H1 (cell line): ENCODE measurements at regions not wholly inside any gene's neighbourhood (a gene's known extent, or its start where the extent isn't known, plus 50 kb on each side); places are given as distances from the start of the nearest gene placed in this dataset.

Experiments used
- CTCF ChIA-PET: fragments of 300-600 bp; sonication (Branson Sonifier 250); formaldehyde crosslinking; loops from one replicate; lab custom pipeline; 2021; ENCODE audit not compliant: partially characterized antibody; lab: Charles Lee
- POLR2A ChIA-PET: fragments of 300-600 bp; sonication (Branson Sonifier 250); formaldehyde crosslinking; loops from one replicate; lab custom pipeline; 2021; ENCODE audit warnings: inconsistent platforms; ENCODE audit not compliant: partially characterized antibody; lab: Charles Lee
- DNase-seq, 2 experiments: peaks; one replicate each; pipeline versions ENCODE4 v3.0.0 to v3.0.0-alpha.2; 2010 to 2022; ENCODE audit warnings: low spot score in 2 of 2, low read depth in 1 of 2, mixed read lengths in 1 of 2
- FAIRE-seq: peaks from 2 replicates; lab custom pipeline; 2011; peaks lifted over from hg19 to GRCh38; lab: Jason Lieb, UNC
- H2AFZ ChIP-seq: 2 replicates; pipeline ENCODE4 v1.8.1; 2012; ENCODE audit warnings: low read length, inconsistent platforms
- H2AK5ac ChIP-seq: 2 replicates; pipeline ENCODE4 v1.6.1; 2013; ENCODE audit warnings: low read depth, low read length
- H2BK120ac ChIP-seq: replicated peaks from 2 replicates; pipeline ENCODE3; 2013; ENCODE audit warnings: low read depth, low read length, inconsistent platforms
- H2BK12ac ChIP-seq: 2 replicates; pipeline ENCODE4 v1.6.1; 2013; ENCODE audit warnings: low read depth, low read length
- H2BK15ac ChIP-seq: 2 replicates; pipeline ENCODE4 v1.6.1; 2013; ENCODE audit warnings: low read length
- H2BK20ac ChIP-seq: 2 replicates; pipeline ENCODE4 v1.6.1; 2013; ENCODE audit warnings: low read length
- H2BK5ac ChIP-seq: 2 replicates; pipeline ENCODE4 v1.6.1; 2013; ENCODE audit warnings: low read depth, low read length
- H3K14ac ChIP-seq: 2 replicates; pipeline ENCODE4 v1.6.1; 2013; ENCODE audit warnings: inconsistent platforms; ENCODE audit not compliant: insufficient read length
- H3K18ac ChIP-seq: 2 replicates; pipeline ENCODE4 v1.6.1; 2013; ENCODE audit warnings: low read length; ENCODE audit errors: extremely low read depth
- H3K23ac ChIP-seq: 2 replicates; pipeline ENCODE4 v1.6.1; 2013; ENCODE audit warnings: inconsistent platforms; ENCODE audit not compliant: insufficient read length
- H3K23me2 ChIP-seq: 2 replicates; pipeline ENCODE4 v1.6.1; 2013; ENCODE audit warnings: low read depth, low read length
- H3K27ac ChIP-seq: 2 replicates; pipeline ENCODE4 v1.6.1; 2011; ENCODE audit warnings: low read depth, low read length, inconsistent platforms
- H3K27me3 ChIP-seq, 4 experiments: replicated peaks in 1 of 4; 1 replicate in 1 of 4; 2 replicates in 3 of 4; pipeline versions ENCODE4 v1.6.1 to v1.8.1; 2011 to 2013; ENCODE audit warnings: low read length in 3 of 4, mild to moderate bottlenecking in 3 of 4, inconsistent platforms in 2 of 4, mixed read lengths in 2 of 4, moderate library complexity in 1 of 4; ENCODE audit not compliant: control insufficient read depth in 3 of 4, insufficient read depth in 3 of 4; ENCODE audit errors: extremely low read depth in 1 of 4
- H3K36me3 ChIP-seq, 4 experiments: 2 replicates each; pipeline versions ENCODE4 v1.6.1 to v1.8.1; 2011 to 2013; ENCODE audit warnings: mild to moderate bottlenecking in 4 of 4, low read length in 3 of 4, moderate library complexity in 2 of 4, control low read depth in 1 of 4, inconsistent platforms in 1 of 4; ENCODE audit not compliant: insufficient read depth in 4 of 4, control insufficient read depth in 2 of 4
- H3K4ac ChIP-seq: replicated peaks from 2 replicates; pipeline ENCODE3; 2013; ENCODE audit warnings: low read length, low read depth, mixed read lengths, inconsistent platforms; ENCODE audit not compliant: insufficient read length
- H3K4me1 ChIP-seq, 4 experiments: replicated peaks in 1 of 4; 1 replicate in 1 of 4; 2 replicates in 3 of 4; pipeline versions ENCODE4 v1.6.1 to v1.8.1; 2011 to 2013; ENCODE audit warnings: low read length in 3 of 4, inconsistent platforms in 2 of 4, mixed read lengths in 1 of 4; ENCODE audit not compliant: insufficient read depth in 4 of 4, control insufficient read depth in 3 of 4
- H3K4me2 ChIP-seq, 2 experiments: 2 replicates each; pipeline versions ENCODE4 v1.6.1 to v1.8.1; 2011 to 2013; ENCODE audit warnings: low read depth in 2 of 2, low read length in 2 of 2, control low read depth in 1 of 2, inconsistent platforms in 1 of 2, mild to moderate bottlenecking in 1 of 2; ENCODE audit not compliant: insufficient read depth in 1 of 2
- H3K4me3 ChIP-seq, 4 experiments: fragments of 200-600, 300-600 bp in 1 of 4; sonication (generic), shearing (Covaris generic), sonication (Bioruptor Twin) in 1 of 4; 2 replicates each; pipeline versions ENCODE4 v1.5.1 to v1.8.1; 2011 to 2016; ENCODE audit warnings: low read length in 4 of 4, low read depth in 3 of 4, control low read depth in 2 of 4, inconsistent platforms in 2 of 4, mild to moderate bottlenecking in 2 of 4, mixed read lengths in 1 of 4, moderate library complexity in 1 of 4; ENCODE audit not compliant: insufficient read depth in 2 of 4; ENCODE audit errors: extremely low read depth in 1 of 4
- H3K56ac ChIP-seq: replicated peaks from 2 replicates; pipeline ENCODE3; 2013; ENCODE audit warnings: low read depth, mild to moderate bottlenecking, mixed read lengths, low read length, inconsistent platforms; ENCODE audit not compliant: insufficient read length
- H3K79me1 ChIP-seq: 2 replicates; pipeline ENCODE4 v1.6.1; 2013; ENCODE audit warnings: low read depth, low read length, control low read depth
- H3K79me2 ChIP-seq, 2 experiments: 2 replicates each; pipeline versions ENCODE4 v1.6.1 to v1.8.1; 2012 to 2013; ENCODE audit warnings: low read length in 2 of 2, mild to moderate bottlenecking in 2 of 2, inconsistent platforms in 1 of 2; ENCODE audit not compliant: insufficient read depth in 2 of 2, control insufficient read depth in 1 of 2
- H3K9ac ChIP-seq, 4 experiments: replicated peaks in 1 of 4; 1 replicate in 1 of 4; 2 replicates in 3 of 4; pipeline versions ENCODE4 v1.6.1 to v1.8.1; 2011 to 2013; ENCODE audit warnings: low read depth in 3 of 4, low read length in 3 of 4, control low read depth in 2 of 4, mild to moderate bottlenecking in 2 of 4, moderate library complexity in 2 of 4, inconsistent platforms in 1 of 4; ENCODE audit errors: extremely low read depth in 1 of 4
- H3K9me3 ChIP-seq, 2 experiments: 2 replicates each; pipeline versions ENCODE4 v1.6.1 to v1.8.1; 2012 to 2013; ENCODE audit warnings: mild to moderate bottlenecking in 2 of 2, moderate library complexity in 2 of 2, control low read depth in 1 of 2, inconsistent platforms in 1 of 2, low read depth in 1 of 2, low read length in 1 of 2, mixed read lengths in 1 of 2; ENCODE audit not compliant: insufficient read depth in 2 of 2
- H4K20me1 ChIP-seq, 2 experiments: replicated peaks in 1 of 2; 2 replicates each; pipeline versions ENCODE3 to v1.8.1; 2011 to 2013; ENCODE audit warnings: inconsistent platforms in 2 of 2, low read length in 2 of 2, mild to moderate bottlenecking in 1 of 2; ENCODE audit not compliant: insufficient read depth in 2 of 2, control insufficient read depth in 1 of 2
- H4K5ac ChIP-seq: 2 replicates; pipeline ENCODE4 v1.6.1; 2013; ENCODE audit warnings: low read length, low read depth, mixed read lengths, inconsistent platforms; ENCODE audit not compliant: insufficient read length
- H4K8ac ChIP-seq: 2 replicates; pipeline ENCODE4 v1.8.0; 2013; ENCODE audit warnings: mild to moderate bottlenecking, moderate library complexity, low read length, inconsistent platforms; ENCODE audit not compliant: insufficient read depth; ENCODE audit errors: extremely low read depth
- H4K91ac ChIP-seq: replicated peaks from 2 replicates; pipeline ENCODE3; 2013; ENCODE audit warnings: low read length, mixed read lengths, inconsistent platforms; ENCODE audit not compliant: insufficient read length
- ATF2 ChIP-seq: IDR thresholded peaks from 2 replicates; pipeline ENCODE4 v1.6.1; 2012; ENCODE audit warnings: low read length, inconsistent platforms
- BACH1 ChIP-seq: IDR thresholded peaks from 2 replicates; pipeline ENCODE4 v1.6.1; 2012; ENCODE audit warnings: low read length, improper control_type of control experiment
- CHD1 ChIP-seq: IDR thresholded peaks from 2 replicates; pipeline ENCODE4 v1.6.1; 2012; ENCODE audit warnings: low read depth, low read length, improper control_type of control experiment
- EGR1 ChIP-seq: IDR thresholded peaks from 2 replicates; pipeline ENCODE4 v1.6.1; 2011; ENCODE audit warnings: low read depth, low read length, borderline replicate concordance
- GABPA ChIP-seq: IDR thresholded peaks from 2 replicates; pipeline ENCODE4 v1.6.1; 2011; ENCODE audit warnings: mild to moderate bottlenecking, low read length, moderate library complexity, borderline replicate concordance; ENCODE audit not compliant: insufficient read depth
- GTF2F1 ChIP-seq: IDR thresholded peaks from 2 replicates; pipeline ENCODE4 v1.6.1; 2012; ENCODE audit warnings: low read depth, low read length, improper control_type of control experiment, borderline replicate concordance
- KDM1A ChIP-seq: fragments of 200-600, 300-600 bp; sonication (generic); IDR thresholded peaks from 2 replicates; pipeline ENCODE4 v1.7.1; 2016; ENCODE audit warnings: mild to moderate bottlenecking, low read length, borderline replicate concordance
- NANOG ChIP-seq: IDR thresholded peaks from 2 replicates; pipeline ENCODE4 v1.6.1; 2011; ENCODE audit warnings: low read length, low read depth, mild to moderate bottlenecking, inconsistent platforms; ENCODE audit not compliant: insufficient read depth, poor library complexity, severe bottlenecking
- NRF1 ChIP-seq: IDR thresholded peaks from 2 replicates; pipeline ENCODE4 v1.6.1; 2011; ENCODE audit warnings: mild to moderate bottlenecking, low read depth, low read length, improper control_type of control experiment
- RNF2 ChIP-seq: fragments of 200-900, 300-1000 bp; sonication (generic); IDR thresholded peaks from 2 replicates; pipeline ENCODE4 v1.7.1; 2016; ENCODE audit warnings: borderline replicate concordance, low read depth, mild to moderate bottlenecking, antibody characterized with exemption, low read length; ENCODE audit not compliant: poor library complexity, severe bottlenecking; ENCODE audit errors: missing control alignments
- SP1 ChIP-seq: IDR thresholded peaks from 2 replicates; pipeline ENCODE4 v1.6.1; 2011; ENCODE audit warnings: low read depth, low read length
- SP2 ChIP-seq: IDR thresholded peaks from 2 replicates; pipeline ENCODE4 v1.6.1; 2012; ENCODE audit warnings: mild to moderate bottlenecking, low read length, inconsistent platforms
- SP4 ChIP-seq: IDR thresholded peaks from 2 replicates; pipeline ENCODE4 v1.6.1; 2012; ENCODE audit warnings: low read length, inconsistent platforms
- WGBS, 2 experiments: shearing (Covaris generic) in 1 of 2; methylation state at CpG; one replicate each; pipeline versions ENCODE4 v1.1.6 to v1.1.7; 2013 to 2015; ENCODE audit warnings: low lambda C conversion rate in 2 of 2, mixed read lengths in 2 of 2, inconsistent platforms in 1 of 2, low coverage in 1 of 2, missing lambda C conversion rate in 1 of 2; ENCODE audit not compliant: insufficient replicate concordance in 2 of 2, insufficient coverage in 1 of 2, insufficient read length in 1 of 2; ENCODE audit errors: extremely low coverage in 1 of 2, missing lambda C conversion rate in 1 of 2; 5-methylcytosine and 5-hydroxymethylcytosine counted together

- Histone ChIP-seq H2BK15ac (no peak overlapping the region), H2BK120ac (no peak overlapping the region), H3K23ac (no peak overlapping the region), H3K4me1 (no peaks in the 10 kb centered on the region), H3K4ac (no peak overlapping the region), H3K79me1 (no peaks in the 10 kb centered on the region), H3K4me3 (no peak overlapping the region), H4K5ac (no peak overlapping the region), H3K56ac (no peak overlapping the region), H3K18ac (no peak overlapping the region), H3K4me2 (no peak overlapping the region), H4K20me1 (no peaks in the 10 kb centered on the region), H2BK5ac (no peak overlapping the region), H3K27me3 (no peaks in the 10 kb centered on the region), H3K9me3 (no peaks in the 10 kb centered on the region), H2AFZ (no peak overlapping the region), H3K27ac (no peak overlapping the region)
- ChIA-PET CTCF (no interaction called here), POLR2A (no interaction called here)
- WGBS, 2 experiments = 97% methylated on average over 2 of the region's 2 CpGs; no CpG with 5 or more reads in 1 of the 2 experiments
- TF ChIP-seq RNF2 (no peak), NANOG (no peak), GTF2F1 (no peak), EGR1 (no peak), GABPA (no peak), SP2 (no peak), CHD1 (no peak), ATF2 (no peak), NRF1 (no peak), SP4 (no peak), BACH1 (no peak), KDM1A (no peak), SP1 (no peak)
- TF ChIP-seq, all 59 proteins: peak for 0
- Histone ChIP-seq H2AK5ac (no peak overlapping the region), H3K14ac (no peak overlapping the region), H3K9ac (no peak overlapping the region), H3K36me3 (no peaks in the 10 kb centered on the region), H3K79me2 (no peaks in the 10 kb centered on the region), H2BK12ac (no peak overlapping the region), H2BK20ac (no peak overlapping the region), H4K8ac (no peak overlapping the region), H4K91ac (no peak overlapping the region), H3K23me2 (no peaks in the 10 kb centered on the region)
- FAIRE-seq (no peak), DNase-seq (no peak)
These were observed 767.7 kb downstream of the DTWD2 start for GRCh38 chr5:118220556-118221195.
